ENCODE measurements at regions not wholly inside any gene's neighbourhood (a gene's known extent, or its start where the extent isn't known, plus 50 kb on each side); places are given as distances from the start of the nearest gene placed in this dataset.

- TF ChIP-seq CTCF (IDR thresholded peaks at IDR 0.05; ENCODE audit: poor library complexity, severe bottlenecking) = no peak
- Histone ChIP-seq H3K27ac (ENCODE audit: low read length) (no peak overlapping the region), H3K9me3 (ENCODE audit: low read length) (no peaks in the 10 kb centered on the region), H3K4me2 (ENCODE audit: low read length) (no peak overlapping the region), H4K20me1 (ENCODE audit: insufficient read depth) (no peaks in the 10 kb centered on the region), H3K9ac (ENCODE audit: low read length) (no peak overlapping the region), H3K36me3 (ENCODE audit: insufficient read depth, low read length) (no peaks in the 10 kb centered on the region), H3K27me3 (ENCODE audit: insufficient read depth, low read depth, low read length) (no peaks in the 10 kb centered on the region), H2AFZ (ENCODE audit: low read depth, low read length) (no peak overlapping the region), H3K4me3 (ENCODE audit: low read length) (no peak overlapping the region), H3F3A (ENCODE audit: insufficient read depth, low read length, poor library complexity, severe bottlenecking) (no peaks in the 10 kb centered on the region), H3K9me2 (ENCODE audit: insufficient read depth, low read length) (no peaks in the 10 kb centered on the region), H3K79me2 (replicated peaks; ENCODE audit: insufficient read depth, low read length) (no peaks in the 10 kb centered on the region)
These were observed 1088.3 kb upstream of the SORCS1 start for GRCh38 chr10:108252771-108253170.

GRCh38 chr10:108250936-108251620 is 1086.6 kb upstream of the SORCS1 start:
- Histone ChIP-seq H3K36me3 (ENCODE audit: insufficient read depth, low read length) (no peaks in the 10 kb centered on the region), H3K4me2 (ENCODE audit: low read length) (no peak overlapping the region), H3K9ac (ENCODE audit: low read length) (no peak overlapping the region), H3K9me2 (ENCODE audit: insufficient read depth, low read length) (no peaks in the 10 kb centered on the region), H3F3A (ENCODE audit: insufficient read depth, low read length, poor library complexity, severe bottlenecking) (no peaks in the 10 kb centered on the region), H3K9me3 (ENCODE audit: low read length) (no peaks in the 10 kb centered on the region), H3K27me3 (ENCODE audit: insufficient read depth, low read depth, low read length) (no peaks in the 10 kb centered on the region), H3K4me3 (ENCODE audit: low read length) (no peak overlapping the region), H3K27ac (ENCODE audit: low read length) (no peak overlapping the region), H4K20me1 (ENCODE audit: insufficient read depth) (no peaks in the 10 kb centered on the region), H2AFZ (ENCODE audit: low read depth, low read length) (no peak overlapping the region), H3K79me2 (replicated peaks; ENCODE audit: insufficient read depth, low read length) (no peaks in the 10 kb centered on the region)
- TF ChIP-seq EP300 (conservative IDR thresholded peaks at IDR 0.05; ENCODE audit: poor library complexity, severe bottlenecking) = no peak
- no peak for TF ChIP-seq POLR2AphosphoS5 (IDR thresholded peaks at IDR 0.05)
- TF ChIP-seq TAF1 (IDR thresholded peaks at IDR 0.05; ENCODE audit: low read depth) = no peak
- no peak for TF ChIP-seq REST (IDR thresholded peaks at IDR 0.05; ENCODE audit: borderline replicate concordance)
- TF ChIP-seq CTCF (IDR thresholded peaks at IDR 0.05; ENCODE audit: poor library complexity, severe bottlenecking) = no peak
- TF ChIP-seq RAD21 (conservative IDR thresholded peaks at IDR 0.05) = no peak
- TF ChIP-seq EZH2 (IDR thresholded peaks at IDR 0.05; ENCODE audit: borderline replicate concordance, insufficient read depth, low read length, poor library complexity, severe bottlenecking) = no peak
- TF ChIP-seq MXI1 (conservative IDR thresholded peaks at IDR 0.05; ENCODE audit: poor library complexity, severe bottlenecking) = no peak
- TF ChIP-seq SMC3 (conservative IDR thresholded peaks at IDR 0.05; ENCODE audit: poor library complexity) = no peak
